ENCODE measurements at regions not wholly inside any gene's neighbourhood (a gene's known extent, or its start where the extent isn't known, plus 50 kb on each side); places are given as distances from the start of the nearest gene placed in this dataset.

- Histone ChIP-seq H3K79me2 (ENCODE audit: insufficient read depth) (no peaks in the 10 kb centered on the region), H3F3A (replicated peaks; ENCODE audit: insufficient read depth) (no peaks in the 10 kb centered on the region), H3K36me3 (replicated peaks in 1 of 2; ENCODE audit: control insufficient read depth in 1 of 2, insufficient read depth in 2 of 2, low read length in 1 of 2) (no peaks in the 10 kb centered on the region), H3K27me3 (ENCODE audit: insufficient read depth) (no peaks in the 10 kb centered on the region), H4K20me1 (ENCODE audit: insufficient read depth) (no peaks in the 10 kb centered on the region), H2AFZ (ENCODE audit: low read depth) (no peak overlapping the region), H3K9ac (no peak overlapping the region), H3K9me3 (no peaks in the 10 kb centered on the region), H3K4me1 (ENCODE audit: control insufficient read depth in 1 of 2, insufficient read depth in 2 of 2, low read depth in 1 of 2, low read length in 1 of 2) (no peaks in the 10 kb centered on the region), H3K9me2 (no peaks in the 10 kb centered on the region), H3K4me3 (ENCODE audit: low read depth in 2 of 2, low read length in 1 of 2) (no peak overlapping the region), H3K4me2 (no peak overlapping the region), H3K27ac (ENCODE audit: low read depth in 2 of 2, low read length in 1 of 2) (no peak overlapping the region)
- DNase-seq = no peak
- CTCF ChIA-PET = interaction anchor here (0.8 to 1.7 kb wide), 5 partner anchors 10 to 699 kb away, joined by 3 to 5 read pairs (median 4); no protein-coding TSS in a partner anchor
- TF ChIP-seq ELF1 (IDR thresholded peaks at IDR 0.05) = no peak
- TF ChIP-seq MEF2A (IDR thresholded peaks at IDR 0.05; ENCODE audit: borderline replicate concordance, low read depth) = no peak
- TF ChIP-seq, protein P1, sequence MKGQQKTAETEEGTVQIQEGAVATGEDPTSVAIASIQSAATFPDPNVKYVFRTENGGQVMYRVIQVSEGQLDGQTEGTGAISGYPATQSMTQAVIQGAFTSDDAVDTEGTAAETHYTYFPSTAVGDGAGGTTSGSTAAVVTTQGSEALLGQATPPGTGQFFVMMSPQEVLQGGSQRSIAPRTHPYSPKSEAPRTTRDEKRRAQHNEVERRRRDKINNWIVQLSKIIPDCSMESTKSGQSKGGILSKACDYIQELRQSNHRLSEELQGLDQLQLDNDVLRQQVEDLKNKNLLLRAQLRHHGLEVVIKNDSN (IDR thresholded peaks at IDR 0.05; ENCODE audit: borderline replicate concordance, low read depth) = no peak
- no peak for TF ChIP-seq MXI1 (IDR thresholded peaks at IDR 0.05; ENCODE audit: low read depth, low read length)
- no peak for TF ChIP-seq EP300 (IDR thresholded peaks at IDR 0.05; ENCODE audit: borderline replicate concordance in 1 of 2, low read depth in 1 of 2, low read length in 1 of 2)
- TF ChIP-seq SIN3A (IDR thresholded peaks at IDR 0.05; ENCODE audit: borderline replicate concordance, low read depth, low read length) = no peak
- TF ChIP-seq GABPA (IDR thresholded peaks at IDR 0.05; ENCODE audit: low read depth) = no peak
- no peak for TF ChIP-seq GATA2 (CRISPR knock-in tag; IDR thresholded peaks at IDR 0.05)
- POLR2A ChIA-PET = no interaction called here
- WGBS (ENCODE audit: low lambda C conversion rate) = 52% methylated on average over 5 of the region's 5 CpGs
Measured at GRCh38 chr10:120963594-120964220, 112.5 kb downstream of the WDR11 start.

DNA sequence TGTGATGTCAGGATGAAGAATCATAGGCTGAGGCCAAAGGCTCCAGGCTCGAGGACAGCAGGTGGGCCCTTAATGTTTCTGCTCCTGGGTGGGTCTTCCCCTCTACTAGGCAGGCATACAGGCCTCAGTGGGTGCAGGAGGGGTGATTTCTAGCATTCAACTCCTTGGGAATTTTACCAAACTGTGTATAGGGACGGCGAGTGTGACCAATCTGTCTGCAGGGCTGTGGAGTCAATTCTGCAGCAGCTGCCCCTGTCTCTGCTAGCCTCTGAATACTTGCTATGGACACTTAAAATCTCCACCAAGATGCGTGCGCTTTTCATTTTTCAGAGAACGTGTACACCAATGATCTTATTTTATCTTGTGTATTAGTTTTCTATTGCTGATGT is 115.5 kb downstream of the WDR11 start:
- Histone ChIP-seq H3K79me2 (ENCODE audit: insufficient read depth) (no peaks in the 10 kb centered on the region), H3K4me1 (ENCODE audit: control insufficient read depth in 1 of 2, insufficient read depth in 2 of 2, low read depth in 1 of 2, low read length in 1 of 2) (no peaks in the 10 kb centered on the region), H3K36me3 (replicated peaks in 1 of 2; ENCODE audit: control insufficient read depth in 1 of 2, insufficient read depth in 2 of 2, low read length in 1 of 2) (no peaks in the 10 kb centered on the region), H3K4me3 (ENCODE audit: low read depth in 2 of 2, low read length in 1 of 2) (no peak overlapping the region), H3K9me3 (no peaks in the 10 kb centered on the region), H3F3A (replicated peaks; ENCODE audit: insufficient read depth) (no peaks in the 10 kb centered on the region), H3K9ac (no peak overlapping the region), H4K20me1 (ENCODE audit: insufficient read depth) (no peaks in the 10 kb centered on the region), H2AFZ (ENCODE audit: low read depth) (no peak overlapping the region), H3K9me2 (no peaks in the 10 kb centered on the region), H3K27ac (ENCODE audit: low read depth in 2 of 2, low read length in 1 of 2) (no peak overlapping the region), H3K27me3 (ENCODE audit: insufficient read depth) (no peaks in the 10 kb centered on the region), H3K4me2 (no peak overlapping the region)
- TF ChIP-seq NRF1 (IDR thresholded peaks at IDR 0.05; ENCODE audit: low read depth, low read length) (no peak), SMC3 (IDR thresholded peaks at IDR 0.05; ENCODE audit: low read depth, low read length) (no peak), MEF2A (IDR thresholded peaks at IDR 0.05; ENCODE audit: borderline replicate concordance, low read depth) (no peak), REST (IDR thresholded peaks at IDR 0.05; ENCODE audit: low read depth, low read length) (no peak), IRF3 (IDR thresholded peaks at IDR 0.05; ENCODE audit: low read depth, low read length) (no peak), TEAD4 (IDR thresholded peaks at IDR 0.05; ENCODE audit: borderline replicate concordance, insufficient read depth) (no peak), NFIC (IDR thresholded peaks at IDR 0.05; ENCODE audit: borderline replicate concordance) (no peak), SIN3A (IDR thresholded peaks at IDR 0.05; ENCODE audit: borderline replicate concordance, low read depth, low read length) (no peak), RFX5 (IDR thresholded peaks at IDR 0.05; ENCODE audit: low read length) (no peak), CTCF (IDR thresholded peaks at IDR 0.05) (no peak)
- TF ChIP-seq, protein P2, sequence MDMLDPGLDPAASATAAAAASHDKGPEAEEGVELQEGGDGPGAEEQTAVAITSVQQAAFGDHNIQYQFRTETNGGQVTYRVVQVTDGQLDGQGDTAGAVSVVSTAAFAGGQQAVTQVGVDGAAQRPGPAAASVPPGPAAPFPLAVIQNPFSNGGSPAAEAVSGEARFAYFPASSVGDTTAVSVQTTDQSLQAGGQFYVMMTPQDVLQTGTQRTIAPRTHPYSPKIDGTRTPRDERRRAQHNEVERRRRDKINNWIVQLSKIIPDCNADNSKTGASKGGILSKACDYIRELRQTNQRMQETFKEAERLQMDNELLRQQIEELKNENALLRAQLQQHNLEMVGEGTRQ (IDR thresholded peaks at IDR 0.05; ENCODE audit: borderline replicate concordance, low read depth, low read length) = no peak
- WGBS (ENCODE audit: low lambda C conversion rate) = 39% methylated on average over 6 of the region's 6 CpGs
- POLR2A ChIA-PET = no interaction called here
- CTCF ChIA-PET = interaction anchor here (0.8 to 1.2 kb wide), 2 partner anchors 16 to 642 kb away, joined by 3 read pairs; no protein-coding TSS in a partner anchor
- no peak for DNase-seq

All from SK-N-SH (cell line).